ENCODE measurements at regions not wholly inside any gene's neighbourhood (a gene's known extent, or its start where the extent isn't known, plus 50 kb on each side); places are given as distances from the start of the nearest gene placed in this dataset.

GRCh38 chr2:71889759-71890684, 257.6 kb downstream of the CYP26B1 start:
- H3K4me1 Mint-ChIP-seq (ENCODE audit: low read depth, unreplicated experiment), result no peaks in the 10 kb centered on the region
- H3K36me3 Mint-ChIP-seq (ENCODE audit: insufficient read depth, unreplicated experiment), result no peaks in the 10 kb centered on the region
- peaks cover 89% of the 10 kb centered on the region for H3K27me3 Mint-ChIP-seq (ENCODE audit: unreplicated experiment)
- no peak for DNase-seq
- no peak for TF ChIP-seq CTCF (IDR thresholded peaks at IDR 0.05; ENCODE audit: unreplicated experiment)
- CTCF ChIA-PET, result no interaction called here
- no peak overlapping the region for H3K27ac Mint-ChIP-seq (ENCODE audit: unreplicated experiment)
- no TSS peak for BruUV-seq (replicated peaks)
- no peak overlapping the region for H3K4me3 Mint-ChIP-seq (ENCODE audit: low read depth, unreplicated experiment)
- H3K9me3 Mint-ChIP-seq (ENCODE audit: low read depth, unreplicated experiment), result peaks cover 5% of the 10 kb centered on the region
- intact Hi-C loops (cut with micrococcal nuclease; ENCODE audit: unreplicated experiment), result no loop called here

- no peak for TF ChIP-seq CTCF (IDR thresholded peaks at IDR 0.05; ENCODE audit: unreplicated experiment)
- Mint-ChIP-seq H3K27me3 (ENCODE audit: unreplicated experiment) (peaks cover 90% of the 10 kb centered on the region), H3K9me3 (ENCODE audit: low read depth, unreplicated experiment) (peaks cover 5% of the 10 kb centered on the region), H3K4me3 (ENCODE audit: low read depth, unreplicated experiment) (no peak overlapping the region), H3K36me3 (ENCODE audit: insufficient read depth, unreplicated experiment) (no peaks in the 10 kb centered on the region), H3K27ac (ENCODE audit: unreplicated experiment) (no peak overlapping the region), H3K4me1 (ENCODE audit: low read depth, unreplicated experiment) (no peaks in the 10 kb centered on the region)
- DNase-seq, result no peak
- intact Hi-C loops (cut with micrococcal nuclease; ENCODE audit: unreplicated experiment), result no loop called here
- CTCF ChIA-PET, result no interaction called here
- BruUV-seq (replicated peaks), result no TSS peak
Measured at GRCh38 chr2:71888751-71889445, 258.8 kb downstream of the CYP26B1 start.

GRCh38 chr2:71887196-71887595, 260.5 kb downstream of the CYP26B1 start:
- Mint-ChIP-seq H3K9me3 (ENCODE audit: low read depth, unreplicated experiment) (peaks cover 5% of the 10 kb centered on the region), H3K4me3 (ENCODE audit: low read depth, unreplicated experiment) (no peak overlapping the region), H3K36me3 (ENCODE audit: insufficient read depth, unreplicated experiment) (no peaks in the 10 kb centered on the region), H3K4me1 (ENCODE audit: low read depth, unreplicated experiment) (peaks cover 8% of the 10 kb centered on the region), H3K27me3 (ENCODE audit: unreplicated experiment) (peaks cover 75% of the 10 kb centered on the region), H3K27ac (ENCODE audit: unreplicated experiment) (no peak overlapping the region)
- no TSS peak for BruUV-seq (replicated peaks)
- DNase-seq, result no peak
- no peak for TF ChIP-seq CTCF (IDR thresholded peaks at IDR 0.05; ENCODE audit: unreplicated experiment)
- intact Hi-C loops (cut with micrococcal nuclease; ENCODE audit: unreplicated experiment), result no loop called here
- CTCF ChIA-PET, result no interaction called here

- peaks cover 5% of the 10 kb centered on the region for H3K9me3 Mint-ChIP-seq (ENCODE audit: low read depth, unreplicated experiment)
- no peak for TF ChIP-seq CTCF (IDR thresholded peaks at IDR 0.05; ENCODE audit: unreplicated experiment)
- CTCF ChIA-PET, result no interaction called here
- no peak overlapping the region for H3K27ac Mint-ChIP-seq (ENCODE audit: unreplicated experiment)
- no peaks in the 10 kb centered on the region for H3K36me3 Mint-ChIP-seq (ENCODE audit: insufficient read depth, unreplicated experiment)
- H3K4me1 Mint-ChIP-seq (ENCODE audit: low read depth, unreplicated experiment), result peaks cover 8% of the 10 kb centered on the region
- no TSS peak for BruUV-seq (replicated peaks)
- H3K27me3 Mint-ChIP-seq (ENCODE audit: unreplicated experiment), result peaks cover 66% of the 10 kb centered on the region
- intact Hi-C loops (cut with micrococcal nuclease; ENCODE audit: unreplicated experiment), result no loop called here
- no peak overlapping the region for H3K4me3 Mint-ChIP-seq (ENCODE audit: low read depth, unreplicated experiment)
- DNase-seq, result no peak
Measured at GRCh38 chr2:71886241-71886640, 261.4 kb downstream of the CYP26B1 start.

Data from Calu3 (cell line).